GM12865 (cell line): ENCODE measurements at regions not wholly inside any gene's neighbourhood (a gene's known extent, or its start where the extent isn't known, plus 50 kb on each side); places are given as distances from the start of the nearest gene placed in this dataset.

ENCODE experiments used
- DNase-seq: peaks from one replicate; pipeline ENCODE4 v3.0.0; 2010; ENCODE audit warnings: low read depth
- H3K4me3 ChIP-seq: 2 replicates; pipeline ENCODE4 v1.5.1; 2011; ENCODE audit warnings: mild to moderate bottlenecking, low read depth, low read length, control low read depth
- TF ChIP-seq, protein P1 (sequence below): IDR thresholded peaks from 2 replicates; pipeline ENCODE4 v1.5.1; 2011; ENCODE audit warnings: low read length, control low read depth, low read depth, inconsistent platforms; ENCODE audit not compliant: insufficient read depth; ENCODE audit errors: missing control alignments

DNA sequence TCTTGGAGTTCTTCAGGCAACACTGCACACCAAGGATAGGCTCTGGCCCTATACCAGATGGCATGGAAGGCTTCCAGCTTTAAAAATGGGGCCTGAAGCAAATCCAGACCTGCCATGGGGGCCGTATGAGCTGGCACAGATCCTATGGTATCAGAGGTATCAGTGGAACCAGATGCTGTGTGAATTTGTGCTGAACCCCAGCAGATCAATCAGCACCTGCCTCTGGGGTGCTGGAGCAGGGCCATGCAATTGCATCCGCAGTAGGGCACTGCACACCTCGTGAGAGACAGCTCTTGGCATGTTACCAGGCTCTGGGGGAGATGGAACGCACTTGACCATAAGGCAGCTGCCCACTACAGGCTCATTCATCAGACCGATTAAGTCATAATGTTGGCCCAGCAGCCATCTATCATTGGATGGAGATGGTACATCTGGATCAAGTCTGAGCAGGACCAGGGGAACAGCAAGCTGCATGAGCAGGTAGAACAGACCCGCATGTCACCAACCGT, 221.5 kb downstream of the MYLK4 start:
- H3K4me3 ChIP-seq, result no peak overlapping the region
- no peak for DNase-seq
- TF ChIP-seq, protein P1, sequence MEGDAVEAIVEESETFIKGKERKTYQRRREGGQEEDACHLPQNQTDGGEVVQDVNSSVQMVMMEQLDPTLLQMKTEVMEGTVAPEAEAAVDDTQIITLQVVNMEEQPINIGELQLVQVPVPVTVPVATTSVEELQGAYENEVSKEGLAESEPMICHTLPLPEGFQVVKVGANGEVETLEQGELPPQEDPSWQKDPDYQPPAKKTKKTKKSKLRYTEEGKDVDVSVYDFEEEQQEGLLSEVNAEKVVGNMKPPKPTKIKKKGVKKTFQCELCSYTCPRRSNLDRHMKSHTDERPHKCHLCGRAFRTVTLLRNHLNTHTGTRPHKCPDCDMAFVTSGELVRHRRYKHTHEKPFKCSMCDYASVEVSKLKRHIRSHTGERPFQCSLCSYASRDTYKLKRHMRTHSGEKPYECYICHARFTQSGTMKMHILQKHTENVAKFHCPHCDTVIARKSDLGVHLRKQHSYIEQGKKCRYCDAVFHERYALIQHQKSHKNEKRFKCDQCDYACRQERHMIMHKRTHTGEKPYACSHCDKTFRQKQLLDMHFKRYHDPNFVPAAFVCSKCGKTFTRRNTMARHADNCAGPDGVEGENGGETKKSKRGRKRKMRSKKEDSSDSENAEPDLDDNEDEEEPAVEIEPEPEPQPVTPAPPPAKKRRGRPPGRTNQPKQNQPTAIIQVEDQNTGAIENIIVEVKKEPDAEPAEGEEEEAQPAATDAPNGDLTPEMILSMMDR, result no peak

GRCh38 chr6:2528156-2528555, 222.6 kb downstream of the MYLK4 start:
- DNase-seq, result no peak
- H3K4me3 ChIP-seq, result no peak overlapping the region
- TF ChIP-seq, protein P1, result no peak

DNA sequence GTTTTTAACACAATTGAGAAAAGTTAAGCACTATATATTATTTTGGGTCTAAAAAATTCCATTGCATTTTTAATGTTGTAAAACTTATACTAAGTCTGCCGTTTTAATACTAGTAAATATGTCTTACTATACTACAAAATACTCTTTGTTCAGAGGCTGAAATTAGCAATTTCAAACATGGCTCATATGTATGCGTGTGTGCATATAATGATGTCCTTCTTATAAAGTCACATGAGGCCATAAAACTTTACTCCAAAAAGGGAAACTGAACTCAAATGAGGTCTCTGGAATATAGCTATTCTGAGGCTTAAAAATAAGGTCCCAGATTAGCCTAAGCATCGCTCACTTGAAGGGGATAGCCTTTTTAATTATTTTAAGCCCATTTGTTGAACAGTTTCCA, 224.0 kb downstream of the MYLK4 start:
- no peak for DNase-seq
- TF ChIP-seq, protein P1, result no peak
- no peak overlapping the region for H3K4me3 ChIP-seq

DNA sequence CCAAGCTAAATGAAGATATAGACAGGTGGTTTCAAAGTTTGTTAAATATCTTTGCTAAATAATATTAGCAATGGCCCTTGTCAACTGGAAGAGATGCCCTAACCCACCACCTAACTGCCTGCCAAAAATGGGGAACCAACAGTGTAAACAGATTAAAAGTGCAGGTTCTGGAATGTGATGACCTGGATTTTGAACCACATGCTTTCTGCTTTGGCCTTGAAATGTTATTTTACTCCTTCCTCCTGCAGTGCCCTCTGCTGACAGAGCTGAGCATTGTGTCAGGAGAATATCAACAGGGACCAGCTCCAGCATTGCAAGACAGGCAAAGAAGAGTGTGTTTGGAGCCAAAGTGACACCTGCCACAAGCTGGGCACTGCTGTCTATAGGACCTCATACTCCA, 226.6 kb downstream of the MYLK4 start:
- DNase-seq, result peak; percentile 21
- H3K4me3 ChIP-seq, result no peak overlapping the region
- TF ChIP-seq, protein P1, result peak; percentile 32

DNA sequence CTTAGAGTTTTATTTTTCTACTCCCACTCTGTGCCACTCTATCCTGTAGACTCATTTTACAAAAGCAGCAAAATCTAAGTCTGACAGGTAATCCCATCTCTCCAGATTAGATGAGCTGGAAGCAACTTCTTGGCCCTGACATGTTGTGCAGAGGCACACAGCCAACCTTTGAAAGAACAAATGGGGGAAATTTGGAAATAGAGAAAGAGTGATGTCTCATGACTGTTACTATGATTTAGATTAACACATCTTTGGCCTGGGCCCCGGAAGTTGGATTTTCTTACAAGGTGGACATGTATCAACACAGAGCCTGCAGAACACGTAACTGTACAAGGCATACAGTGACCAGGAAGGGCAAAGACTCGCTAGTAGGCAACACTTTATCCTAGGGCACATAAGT, 227.7 kb downstream of the MYLK4 start:
- no peak for DNase-seq
- TF ChIP-seq, protein P1, result no peak
- H3K4me3 ChIP-seq, result no peak overlapping the region

- no peak for DNase-seq
- TF ChIP-seq, protein P1, result no peak
- H3K4me3 ChIP-seq, result no peak overlapping the region
Observed at GRCh38 chr6:2522521-2522920, 228.2 kb downstream of the MYLK4 start.

- DNase-seq, result no peak
- TF ChIP-seq, protein P1, result no peak
- H3K4me3 ChIP-seq, result no peak overlapping the region
Observed at GRCh38 chr6:2517855-2518473, 232.8 kb downstream of the MYLK4 start.
